Dedifferentiated amniotic fluid mesenchymal stem cell (primary cell): ENCODE measurements at regions not wholly inside any gene's neighbourhood (a gene's known extent, or its start where the extent isn't known, plus 50 kb on each side); places are given as distances from the start of the nearest gene placed in this dataset.

Experiments used
- DNase-seq: peaks from one replicate; pipeline ENCODE4 v3.0.0-alpha.2; 2016; ENCODE audit errors: extremely low spot score

DNA sequence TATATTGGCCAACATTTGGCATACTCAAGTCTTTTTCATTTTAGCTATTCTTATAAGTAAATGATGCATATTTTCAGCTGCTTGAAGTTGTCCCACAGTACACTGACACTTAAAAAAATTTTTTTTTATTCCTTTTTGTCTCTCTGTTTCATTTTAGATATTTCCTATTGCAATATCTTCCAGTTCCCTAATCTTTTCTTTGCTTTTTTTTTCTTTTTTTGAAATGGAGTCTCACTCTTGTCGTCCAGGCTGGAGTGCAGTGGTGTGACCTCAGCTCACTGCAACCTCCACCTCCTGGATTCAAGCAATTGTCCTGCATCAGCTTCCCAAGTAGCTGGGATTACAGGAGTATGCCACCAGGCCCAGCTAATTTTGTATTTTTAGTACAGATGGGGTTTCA, 217.4 kb upstream of the KRR1 start:
- no peak for DNase-seq

DNA sequence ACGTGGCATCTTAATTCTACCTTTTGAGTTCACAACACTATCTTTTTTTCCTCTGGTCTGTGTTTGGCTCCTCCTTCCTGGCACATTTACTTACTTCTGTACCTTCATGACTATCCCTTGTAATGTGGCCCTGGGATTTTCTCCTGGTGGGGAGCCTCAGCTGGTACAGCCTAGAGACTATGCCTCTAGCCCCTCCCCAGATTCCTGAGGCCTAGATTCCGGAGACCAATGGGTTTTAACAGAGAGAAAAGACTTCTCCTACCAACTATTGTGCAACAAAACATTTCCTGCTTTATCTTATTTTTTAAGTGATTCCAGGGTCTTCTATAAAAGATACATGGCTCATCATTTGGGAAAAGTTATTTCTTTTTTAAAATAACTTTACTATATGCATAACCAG, 216.2 kb upstream of the KRR1 start:
- no peak for DNase-seq

DNA sequence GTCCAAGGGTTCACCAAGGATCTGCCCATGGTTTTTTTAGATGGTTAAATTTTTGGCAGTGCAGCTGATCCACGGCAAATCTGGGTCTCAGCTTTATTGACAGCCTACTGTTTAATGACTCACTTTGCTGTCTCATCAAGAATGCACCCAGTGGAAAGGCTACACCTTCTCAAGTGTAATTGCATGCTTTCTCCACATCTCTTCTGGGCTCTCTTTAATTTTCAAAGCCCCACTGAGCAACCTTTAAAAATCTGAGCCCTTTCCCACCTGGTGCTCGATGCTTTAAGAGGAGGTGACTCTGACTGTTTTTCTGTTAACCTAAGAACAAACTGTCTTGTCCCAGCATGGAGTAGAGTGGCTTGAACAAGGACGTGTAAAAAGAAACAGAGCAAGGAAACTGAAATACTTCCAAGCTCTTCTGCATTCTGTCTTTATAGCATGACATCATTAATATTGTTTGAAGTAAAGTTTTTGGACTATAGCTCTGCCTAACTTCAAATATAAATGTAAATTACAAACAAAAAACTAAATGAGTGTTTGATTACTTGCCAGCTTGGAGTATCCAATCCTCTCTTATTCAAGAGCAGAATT, 214.2 kb upstream of the KRR1 start:
- no peak for DNase-seq

DNA sequence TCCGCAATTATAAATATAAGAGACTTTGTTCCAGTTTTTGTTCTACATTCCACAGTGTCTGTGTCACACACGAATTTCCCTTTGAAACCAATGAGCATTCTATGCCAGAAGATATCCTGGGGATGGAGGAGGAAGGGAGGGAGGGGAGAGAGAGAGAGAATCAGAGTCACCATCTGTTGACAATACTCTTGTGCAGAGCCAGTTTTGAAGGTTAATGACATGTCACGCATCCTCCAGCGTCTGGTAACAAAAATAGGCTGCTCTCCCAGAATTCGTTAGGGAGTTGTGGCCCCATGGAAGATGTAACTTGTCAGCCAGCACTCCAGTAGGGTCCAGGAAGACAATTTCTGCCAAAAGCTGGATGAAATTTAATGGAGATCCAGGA, 213.5 kb upstream of the KRR1 start:
- DNase-seq: peak; percentile 81

DNA sequence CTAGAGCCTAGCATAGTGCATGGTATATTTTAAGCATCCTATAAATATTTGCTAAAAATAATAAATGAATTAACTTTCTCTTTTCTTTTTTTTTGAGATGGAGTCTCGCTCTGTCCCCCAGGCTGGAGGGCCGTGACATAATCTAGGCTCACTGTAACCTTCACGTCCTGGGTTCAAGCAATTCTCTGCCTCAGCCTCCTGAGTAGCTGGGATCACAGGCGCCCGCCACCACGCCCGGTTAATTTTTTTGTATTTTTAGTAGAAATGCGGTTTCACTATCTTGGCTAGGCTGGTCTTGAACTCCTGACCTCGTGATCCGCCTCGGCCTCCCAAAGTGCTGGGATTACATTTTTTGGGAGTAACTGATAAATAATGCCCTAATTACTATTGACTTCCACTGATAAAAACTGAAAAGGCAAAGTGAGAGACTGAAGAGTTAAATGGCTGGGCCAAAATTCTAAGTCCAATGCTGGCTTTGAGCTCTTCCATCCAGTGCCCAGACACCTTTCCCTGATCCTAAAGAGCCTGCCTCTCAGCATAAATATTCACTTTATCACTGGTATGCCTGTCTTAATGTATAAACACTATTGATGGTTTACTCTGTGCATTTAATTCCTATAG, 213.0 kb upstream of the KRR1 start:
- DNase-seq: no peak

DNA sequence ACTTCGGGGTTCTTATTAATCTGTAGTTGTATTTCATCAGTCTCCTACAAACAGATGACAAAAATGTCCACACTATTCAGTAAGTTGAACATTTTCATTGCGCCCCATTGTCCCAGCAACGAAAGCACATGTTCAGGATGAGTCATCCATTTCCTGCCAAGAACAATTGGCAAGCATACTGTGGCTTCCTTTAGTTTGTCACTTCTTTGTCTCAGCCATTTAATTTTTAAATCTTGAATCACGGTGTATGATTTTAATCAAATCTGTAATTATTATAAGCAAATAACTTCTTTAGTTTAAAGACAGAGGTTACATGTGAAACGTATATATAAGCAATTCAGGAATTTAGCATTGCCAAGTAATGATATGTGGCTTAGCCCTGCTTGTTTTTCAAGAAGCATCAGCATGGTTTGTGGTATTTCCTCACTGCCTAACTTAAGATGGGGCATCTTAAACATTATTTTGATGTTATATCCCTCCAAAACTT, 211.3 kb upstream of the KRR1 start:
- DNase-seq: peak; percentile 77

DNA sequence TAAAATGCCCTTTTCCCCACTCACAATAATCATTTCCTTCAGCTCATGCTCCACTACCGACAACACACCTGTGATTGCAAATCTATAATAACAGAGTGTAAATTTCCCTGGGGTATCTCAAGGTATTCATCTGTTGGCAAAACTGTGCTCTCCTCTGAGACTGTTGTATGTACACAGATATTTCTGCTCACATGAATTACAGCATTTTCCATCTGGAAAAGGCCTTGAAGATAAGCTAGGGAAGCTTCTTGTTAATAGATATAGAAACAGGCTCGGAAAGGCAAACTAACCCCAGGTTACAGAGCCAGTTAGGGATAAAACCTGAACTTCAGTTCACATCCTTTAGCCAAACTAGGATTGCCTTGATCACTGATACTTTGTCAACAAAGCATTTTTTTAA, 210.4 kb upstream of the KRR1 start:
- no peak for DNase-seq

DNA sequence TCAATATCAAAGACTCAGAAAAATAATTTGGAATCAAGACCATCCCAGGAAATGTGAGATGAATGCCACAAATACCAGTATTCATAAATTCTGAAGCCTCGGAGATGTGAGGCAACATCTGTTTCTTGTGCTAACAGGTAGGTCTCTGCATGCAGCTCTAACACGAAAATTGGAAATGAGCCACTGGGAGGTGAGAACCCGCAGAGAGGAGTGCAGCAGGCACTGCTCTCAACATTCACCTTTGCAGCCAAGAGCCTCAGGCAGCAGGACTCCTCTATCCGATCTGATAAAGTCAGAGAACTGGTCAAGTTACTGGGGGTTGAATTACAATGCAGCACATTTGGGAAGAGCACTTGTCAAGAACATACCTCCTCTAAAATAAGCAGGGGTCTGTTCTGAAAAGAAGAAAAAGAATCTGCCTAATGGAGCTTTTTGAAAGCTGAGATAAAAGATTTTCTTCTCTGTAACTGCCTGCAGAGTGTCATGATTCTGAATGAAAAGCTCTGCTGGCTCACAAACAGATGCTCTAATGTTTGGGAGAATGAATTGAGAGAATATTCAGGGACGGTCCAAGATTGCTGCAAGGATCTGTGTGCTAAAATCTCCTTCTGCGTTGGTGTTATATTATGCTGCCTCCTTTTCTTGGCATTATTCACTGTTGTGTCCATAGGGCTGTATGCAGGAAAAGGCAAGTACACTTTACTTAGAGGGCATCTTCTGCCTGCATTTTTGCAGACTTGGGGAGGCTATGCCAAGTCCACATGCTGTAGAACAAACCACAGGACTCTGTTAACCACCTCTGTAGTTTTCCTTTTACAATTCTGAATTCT, 209.6 kb upstream of the KRR1 start:
- no peak for DNase-seq

DNA sequence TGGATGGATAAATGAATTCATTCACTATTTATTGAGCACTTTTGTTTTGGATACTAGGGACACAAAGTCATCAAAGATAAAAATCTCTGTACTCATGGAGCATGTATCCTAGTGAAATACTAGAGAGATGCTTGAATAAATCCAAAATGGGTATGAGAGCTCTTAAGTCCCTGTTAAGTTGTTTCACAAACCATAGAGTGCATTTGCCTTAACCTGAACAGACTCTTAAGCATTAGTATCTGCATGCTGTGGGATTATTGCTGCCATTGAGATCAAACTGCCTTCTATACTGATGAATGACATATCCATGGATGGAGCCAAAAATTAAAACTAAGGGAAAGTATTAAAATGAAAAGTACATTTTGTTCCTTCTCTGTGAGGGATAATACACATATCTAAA, 206.5 kb upstream of the KRR1 start:
- no peak for DNase-seq

DNA sequence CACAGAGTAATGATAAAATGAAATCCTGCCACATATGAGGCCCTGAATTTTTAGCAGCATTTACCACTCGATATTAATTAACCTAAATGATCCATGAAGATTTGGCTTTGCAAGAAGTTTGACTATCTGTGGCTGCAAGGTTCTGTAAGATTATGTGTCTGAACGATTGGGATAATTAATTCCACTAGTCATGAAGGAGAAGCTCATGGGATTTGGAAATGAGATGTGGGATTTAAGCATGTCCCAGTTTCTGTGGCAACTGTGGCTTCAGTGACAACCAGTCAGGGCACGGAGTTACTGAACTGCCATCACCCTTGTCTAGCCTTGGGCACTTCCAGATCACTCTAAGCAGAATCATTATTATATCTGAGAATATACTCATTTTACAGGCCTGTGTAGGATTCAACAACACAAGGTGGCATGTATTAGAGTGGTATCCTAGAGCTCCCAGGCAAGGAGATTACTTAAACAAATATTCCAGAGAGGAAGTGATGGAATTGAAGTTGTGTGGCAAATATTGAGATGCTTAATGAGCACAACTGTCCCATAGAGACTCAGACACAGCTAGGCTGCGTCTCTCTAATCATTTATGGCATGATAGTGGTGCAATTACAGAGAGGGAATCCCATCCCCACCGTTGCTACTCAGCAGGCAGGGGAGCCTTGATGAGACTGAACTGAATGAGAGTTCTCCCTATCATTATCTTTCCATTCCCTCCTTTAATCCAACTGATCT, 205.0 kb upstream of the KRR1 start:
- no peak for DNase-seq

DNA sequence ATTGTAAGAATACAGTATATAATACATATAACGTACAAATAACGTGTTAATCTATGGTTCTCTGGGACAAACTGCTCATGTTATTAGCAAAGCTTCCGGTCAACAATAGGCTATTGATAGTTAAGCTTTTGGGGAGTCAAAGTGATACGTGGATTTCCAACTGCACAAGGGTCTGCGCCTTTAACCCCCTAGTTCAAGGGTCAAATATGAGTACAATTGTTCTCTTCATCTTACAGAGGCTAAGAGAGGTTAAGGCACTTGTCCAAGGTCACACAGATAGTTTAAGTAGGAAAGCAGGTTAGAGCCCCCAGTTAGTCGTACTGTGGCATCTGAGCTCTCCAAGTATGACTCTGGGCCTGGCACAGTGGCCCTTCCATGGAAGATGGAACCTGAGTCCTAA, 204.3 kb upstream of the KRR1 start:
- DNase-seq: no peak

DNA sequence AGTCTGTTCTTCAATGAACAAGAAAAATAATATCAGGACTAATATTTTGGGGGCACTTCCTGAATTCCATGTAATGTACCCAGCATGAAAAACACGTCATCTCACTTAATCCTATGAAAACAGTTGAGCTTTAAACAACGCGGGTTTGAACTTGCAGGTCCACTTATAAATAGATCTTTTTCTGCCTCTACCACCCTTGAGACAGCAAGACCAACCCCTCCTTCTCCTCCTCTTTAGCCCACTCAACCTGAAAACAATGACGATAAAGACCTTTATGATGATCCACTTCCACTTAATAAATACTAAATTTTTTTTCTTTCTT, 203.9 kb upstream of the KRR1 start:
- no peak for DNase-seq

DNA sequence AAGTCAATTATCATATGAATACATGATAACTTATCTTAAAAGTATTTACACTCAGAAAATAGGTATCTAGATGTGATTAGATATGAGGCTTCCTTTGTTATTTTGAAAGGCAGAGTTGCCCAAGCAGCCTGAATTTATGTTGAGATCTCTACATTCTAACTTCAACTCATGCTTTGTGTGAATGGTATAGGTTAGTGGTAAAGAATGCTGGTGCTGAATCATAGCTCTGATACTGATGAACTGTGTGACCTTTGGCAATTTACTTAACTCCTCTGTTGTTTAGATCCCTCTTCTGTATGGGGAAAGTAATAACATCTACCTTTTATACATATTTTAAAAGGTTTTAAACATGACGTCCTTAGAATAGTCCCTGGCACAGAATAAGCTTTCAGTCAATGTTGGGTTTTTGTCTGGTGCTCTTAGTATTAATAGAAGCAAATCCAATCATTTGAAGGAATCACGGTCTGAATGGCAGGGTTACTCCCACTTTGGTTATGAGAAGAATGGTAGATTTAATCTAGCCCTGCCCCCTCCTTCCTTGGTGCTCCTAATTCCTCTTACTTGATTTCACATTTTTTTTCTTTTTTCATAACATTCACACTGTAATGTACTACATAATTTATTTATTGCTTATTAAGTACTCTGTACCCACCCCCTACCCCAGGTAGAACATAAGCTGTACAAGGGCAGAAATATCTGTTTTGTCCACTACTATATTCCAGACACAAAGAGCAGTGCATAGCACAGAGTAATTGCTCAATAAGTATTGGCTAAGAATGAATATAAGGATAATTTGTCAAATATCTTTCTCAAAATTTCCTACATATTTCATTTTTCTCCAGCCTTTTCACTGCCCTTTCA, 203.3 kb upstream of the KRR1 start:
- no peak for DNase-seq

DNA sequence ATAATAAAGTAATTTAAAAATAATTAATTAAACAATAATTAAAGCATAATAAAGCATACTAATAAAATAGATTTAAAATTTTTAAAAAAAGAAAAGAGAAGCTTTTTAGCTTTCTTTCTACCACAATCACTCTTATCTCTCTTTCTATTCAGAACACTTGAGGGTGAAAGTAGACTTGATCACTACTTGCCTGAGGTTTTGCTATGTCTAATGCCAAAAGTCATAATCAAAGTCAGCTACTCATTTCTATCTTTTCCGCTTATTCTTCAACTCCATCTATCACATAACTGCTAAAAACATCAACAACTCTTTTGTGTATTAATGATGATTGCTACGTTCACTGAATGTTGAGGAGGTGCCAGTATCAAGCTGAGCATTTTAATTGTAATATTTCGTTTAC, 202.0 kb upstream of the KRR1 start:
- DNase-seq: no peak

DNA sequence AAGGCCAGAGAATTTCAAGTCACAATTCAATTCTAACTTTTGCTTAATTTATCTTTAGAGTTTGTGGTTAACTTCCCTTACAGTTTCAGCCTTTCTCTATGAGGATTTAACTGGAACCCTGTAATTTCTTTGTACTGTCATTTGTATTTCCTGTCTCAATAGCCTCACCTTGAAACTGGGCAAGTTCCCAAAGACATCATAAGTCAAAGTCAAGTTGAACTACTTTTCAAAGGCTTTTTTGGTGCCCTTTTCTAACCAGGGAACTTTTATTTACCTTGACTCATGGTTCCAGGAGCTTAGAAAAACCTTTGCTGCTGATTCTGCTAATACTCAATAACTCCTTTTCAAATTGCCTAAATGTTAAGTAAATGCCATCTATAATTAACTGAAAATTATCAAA, 200.8 kb upstream of the KRR1 start:
- DNase-seq: no peak

DNA sequence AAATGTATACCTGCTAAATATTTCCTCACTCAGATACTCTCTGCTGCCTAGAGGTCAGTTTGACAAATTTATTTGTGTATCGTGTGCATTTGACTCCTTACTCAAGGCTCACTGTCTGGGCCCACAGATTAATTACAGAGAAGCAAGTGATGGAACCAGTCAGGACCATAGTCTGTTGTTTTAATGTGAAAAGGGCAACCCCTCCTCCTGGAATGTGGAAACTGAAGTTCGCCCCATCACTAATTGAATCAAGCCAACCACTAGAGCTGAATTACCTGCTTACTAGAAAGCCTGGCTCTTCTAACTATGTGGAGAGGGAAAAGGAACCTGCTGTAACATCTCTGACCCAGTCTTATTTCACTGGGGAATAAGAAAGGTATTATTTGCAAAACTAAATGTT, 199.9 kb upstream of the KRR1 start:
- no peak for DNase-seq

DNA sequence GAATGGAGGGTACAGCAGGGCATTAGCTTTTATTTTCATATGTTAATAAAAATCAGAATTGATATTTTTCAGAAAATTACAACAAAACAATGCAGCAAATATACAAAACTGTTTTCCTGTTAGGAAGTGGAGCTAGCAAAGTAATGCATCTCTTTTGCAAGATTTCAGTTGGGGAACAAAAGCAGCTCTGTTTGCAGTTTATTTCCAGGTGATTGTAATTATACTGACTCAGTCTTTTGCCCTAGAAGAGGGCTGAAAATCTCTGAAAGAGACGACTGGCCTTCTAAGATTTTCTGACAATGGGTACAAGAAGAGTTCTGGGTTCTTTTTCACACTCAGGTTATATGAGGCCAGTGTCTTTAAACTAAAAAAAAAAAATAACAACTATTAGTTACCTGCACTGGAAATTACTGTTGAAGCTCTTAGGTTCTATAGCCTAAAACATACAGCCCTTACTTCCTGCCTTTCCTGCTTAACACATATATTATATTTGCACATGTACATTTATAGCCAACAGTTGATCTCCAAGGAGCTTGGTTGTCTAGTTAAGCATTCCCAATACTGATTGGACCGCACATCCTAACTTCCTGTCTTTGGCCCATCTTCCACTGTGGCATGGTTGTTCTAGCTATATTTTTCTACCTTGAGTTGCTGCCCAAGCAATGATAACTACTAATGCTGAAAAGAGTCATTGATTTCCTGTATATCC, 199.1 kb upstream of the KRR1 start:
- DNase-seq: no peak

DNA sequence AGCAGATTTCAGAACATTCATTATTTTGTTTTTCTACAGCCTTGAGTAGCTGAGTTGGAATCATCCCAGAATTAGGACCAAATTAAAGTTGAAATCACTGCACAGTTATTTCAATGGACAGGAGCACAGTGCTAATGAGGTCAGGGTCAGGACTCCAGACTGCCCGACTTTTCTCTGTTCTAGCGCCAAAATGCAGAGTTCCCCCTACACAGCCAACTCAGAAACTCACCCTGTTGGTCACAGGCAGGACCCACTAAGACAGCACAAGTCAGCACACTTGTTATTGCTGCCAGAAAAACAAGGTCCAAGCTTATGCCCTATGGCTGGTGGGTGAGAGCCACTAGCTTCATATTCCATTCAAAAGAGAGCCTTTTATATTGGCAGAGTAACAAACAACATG, 198.1 kb upstream of the KRR1 start:
- no peak for DNase-seq

DNA sequence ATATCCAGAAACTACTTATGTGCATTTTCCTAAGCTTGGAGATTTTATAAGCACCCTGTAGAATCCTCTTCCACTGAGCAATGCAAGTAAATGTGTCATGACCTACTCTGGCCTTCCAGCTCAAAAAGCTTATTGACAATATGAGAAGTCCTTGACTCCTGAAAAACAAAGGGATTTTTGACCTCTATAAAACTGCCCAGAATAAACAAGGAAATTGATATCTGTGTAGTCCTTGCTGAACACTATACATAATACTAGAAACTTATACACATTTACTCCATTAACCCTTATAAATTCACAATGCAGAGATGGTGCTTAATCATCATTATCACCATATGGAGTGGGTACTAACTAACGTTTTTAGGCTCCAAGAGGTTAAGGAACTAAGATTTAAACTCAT, 197.4 kb upstream of the KRR1 start:
- no peak for DNase-seq

DNA sequence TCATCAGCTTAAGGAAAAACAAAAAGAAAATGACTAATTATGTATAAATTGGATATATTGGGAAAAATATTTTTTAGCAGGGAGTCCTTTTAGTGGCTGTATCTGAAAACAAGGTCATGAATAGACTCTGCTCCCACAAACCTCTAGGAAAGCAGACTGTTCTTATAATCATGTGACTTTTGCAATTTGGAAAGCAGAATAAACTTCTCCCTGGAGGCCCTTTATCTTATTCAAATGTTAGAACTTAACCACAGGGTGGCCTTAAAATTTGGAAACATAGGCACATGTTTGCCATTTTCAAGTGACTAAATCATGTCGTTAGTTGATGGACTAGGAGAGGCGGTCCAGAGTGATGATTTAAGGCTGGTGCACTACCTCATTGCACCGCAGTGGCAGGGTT, 196.6 kb upstream of the KRR1 start:
- DNase-seq: no peak
